Subcutaneous abdominal adipose tissue (tissue), 5 donors: ENCODE measurements at regions not wholly inside any gene's neighbourhood (a gene's known extent, or its start where the extent isn't known, plus 50 kb on each side); places are given as distances from the start of the nearest gene placed in this dataset.
"Not testable (repeated sequence)": the region's sequence is repeated elsewhere in the genome, so short reads cannot be mapped to it uniquely, and the experiment has no call there.

ENCODE experiments used
- H3K27ac ChIP-seq: one replicate; pipeline ENCODE4 v1.7.0; 2013; ENCODE audit warnings: low read depth, mild to moderate bottlenecking, inconsistent platforms, low read length, moderate library complexity
- H3K27me3 ChIP-seq, 5 donors: one replicate each; pipeline ENCODE4 v1.7.0; 2013; ENCODE audit warnings: low read length in 5 of 5, inconsistent platforms in 1 of 5; ENCODE audit not compliant: control insufficient read depth in 5 of 5, insufficient read depth in 4 of 5
- H3K36me3 ChIP-seq, 5 donors: one replicate each; pipeline ENCODE4 v1.7.0; 2013; ENCODE audit warnings: low read length in 5 of 5; ENCODE audit not compliant: control insufficient read depth in 5 of 5, insufficient read depth in 5 of 5
- H3K4me1 ChIP-seq, 5 donors: one replicate each; pipeline ENCODE4 v1.7.0; 2013; ENCODE audit warnings: low read length in 5 of 5, mild to moderate bottlenecking in 3 of 5, moderate library complexity in 1 of 5; ENCODE audit not compliant: control insufficient read depth in 5 of 5, insufficient read depth in 5 of 5
- H3K4me3 ChIP-seq, 5 donors: one replicate each; pipeline ENCODE4 v1.7.0; 2013; ENCODE audit warnings: low read length in 5 of 5, low read depth in 1 of 5
- H3K9ac ChIP-seq, 5 donors: one replicate each; pipeline ENCODE4 v1.7.0; 2013; ENCODE audit warnings: low read length in 5 of 5, mild to moderate bottlenecking in 4 of 5, moderate library complexity in 3 of 5
- H3K9me3 ChIP-seq, 5 donors: one replicate each; pipeline ENCODE4 v1.7.0; 2013; ENCODE audit warnings: low read length in 5 of 5; ENCODE audit not compliant: control insufficient read depth in 5 of 5
- donor health status: healthy.
- donor health status: healthy.
- donor health status: healthy.
- donor health status: healthy.
- donor health status: healthy.

DNA sequence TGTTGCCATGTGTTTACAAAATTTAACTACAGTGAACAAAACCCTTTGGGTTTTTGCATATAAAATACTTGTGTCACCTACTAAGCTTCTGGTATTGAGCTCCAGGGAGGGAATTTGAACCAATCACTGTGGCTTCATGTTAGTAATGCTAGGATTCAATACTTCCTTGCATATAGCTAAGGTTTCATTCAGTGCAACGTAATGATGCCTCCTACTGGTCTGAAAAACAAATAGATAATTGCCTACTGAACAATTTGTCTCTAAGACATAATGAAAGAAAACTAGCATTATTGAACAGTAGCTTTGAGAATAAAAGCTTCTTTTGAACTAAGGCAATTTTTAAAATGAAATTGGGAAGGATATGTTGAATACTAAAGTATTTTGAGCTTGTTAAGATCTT, 244.4 kb downstream of the ZWINT start:
- H3K4me1 ChIP-seq: no peaks in the 10 kb centered on the region
- no peak overlapping the region for H3K4me3 ChIP-seq
- no peak overlapping the region for H3K27ac ChIP-seq
- H3K36me3 ChIP-seq: no peaks in the 10 kb centered on the region
- H3K27me3 ChIP-seq: no peaks in the 10 kb centered on the region
- no peak overlapping the region for H3K9ac ChIP-seq
- no peaks in the 10 kb centered on the region for H3K9me3 ChIP-seq

DNA sequence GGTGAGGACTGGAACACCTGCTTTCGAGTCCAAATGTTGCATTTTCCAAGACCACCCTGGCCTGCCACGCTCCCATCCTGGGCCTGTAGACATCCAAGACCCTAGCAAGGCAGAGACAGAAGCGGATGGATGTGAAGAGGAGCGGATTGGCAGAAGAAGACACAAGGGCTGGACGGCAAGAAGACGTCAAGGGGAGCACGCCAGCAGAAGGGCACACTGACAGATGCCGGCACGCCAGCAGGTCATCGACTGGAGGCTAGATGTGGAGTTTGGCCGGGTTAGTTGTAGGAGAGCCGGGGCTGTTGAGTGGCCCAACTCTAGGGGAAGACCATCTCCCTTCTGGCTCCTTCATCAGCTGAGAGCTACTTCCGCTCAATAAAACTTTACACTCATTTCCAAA, 251.6 kb downstream of the ZWINT start:
- H3K27me3 ChIP-seq: no peaks in the 10 kb centered on the region
- no peaks in the 10 kb centered on the region for H3K36me3 ChIP-seq
- no peak overlapping the region for H3K27ac ChIP-seq

DNA sequence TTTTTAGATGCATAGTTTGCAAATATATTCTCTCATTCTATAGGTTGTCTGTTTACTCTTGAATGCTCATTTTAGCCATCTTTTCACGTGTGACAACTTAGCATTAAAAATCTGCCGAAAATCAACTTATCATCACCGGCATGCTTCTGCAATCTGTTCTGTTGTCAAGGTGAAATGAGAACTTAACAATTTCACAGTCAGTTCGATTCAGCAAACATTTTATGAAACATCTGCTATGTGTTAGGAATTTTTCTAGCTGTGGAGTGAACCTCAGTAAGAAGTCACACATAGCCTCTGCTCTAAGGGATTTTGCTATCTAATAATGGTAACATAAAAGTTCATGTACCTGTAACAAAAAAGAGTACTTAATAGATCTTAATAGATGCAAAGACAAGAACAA, 256.1 kb downstream of the ZWINT start:
- no peaks in the 10 kb centered on the region for H3K4me1 ChIP-seq
- H3K36me3 ChIP-seq: no peaks in the 10 kb centered on the region
- no peak overlapping the region for H3K9ac ChIP-seq
- H3K27ac ChIP-seq: no peak overlapping the region
- no peaks in the 10 kb centered on the region for H3K27me3 ChIP-seq
- H3K4me3 ChIP-seq: no peak overlapping the region
- peaks cover 0 to 5% (median 0%) of the 10 kb centered on the region in 5 donors for H3K9me3 ChIP-seq

More for the DNA sequence above, 251.6 kb downstream of the ZWINT start:
- Histone ChIP-seq H3K9ac (no peak overlapping the region), H3K9me3 (peaks cover 0 to 5% (median 0%) of the 10 kb centered on the region in 5 donors), H3K4me1 (no peaks in the 10 kb centered on the region), H3K4me3 (no peak overlapping the region)

DNA sequence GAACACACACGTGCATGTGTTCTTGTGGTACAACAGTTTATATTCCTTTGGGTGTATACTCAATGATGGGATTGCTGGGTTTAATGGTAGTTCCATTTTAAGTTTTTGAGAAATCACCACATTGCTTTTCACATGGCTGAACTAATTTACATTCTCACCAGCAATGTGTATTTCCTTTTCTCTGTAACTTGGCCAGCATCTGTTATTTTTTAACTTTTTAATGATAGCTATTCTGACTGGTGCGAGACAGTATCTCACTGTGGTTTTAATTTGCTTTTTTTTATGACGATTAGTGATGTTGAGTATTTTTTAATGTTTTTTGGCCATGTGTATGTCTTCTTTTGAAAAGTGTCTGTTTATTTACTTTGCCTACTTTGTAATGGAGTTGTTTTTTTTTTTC, 256.6 kb downstream of the ZWINT start:
- no peak overlapping the region for H3K27ac ChIP-seq
- no peaks in the 10 kb centered on the region for H3K27me3 ChIP-seq
- H3K9me3 ChIP-seq: peaks cover 0 to 4% (median 0%) of the 10 kb centered on the region in 5 donors
- H3K4me3 ChIP-seq: no peak overlapping the region
- H3K4me1 ChIP-seq: no peaks in the 10 kb centered on the region
- H3K36me3 ChIP-seq: no peaks in the 10 kb centered on the region
- H3K9ac ChIP-seq: no peak overlapping the region

DNA sequence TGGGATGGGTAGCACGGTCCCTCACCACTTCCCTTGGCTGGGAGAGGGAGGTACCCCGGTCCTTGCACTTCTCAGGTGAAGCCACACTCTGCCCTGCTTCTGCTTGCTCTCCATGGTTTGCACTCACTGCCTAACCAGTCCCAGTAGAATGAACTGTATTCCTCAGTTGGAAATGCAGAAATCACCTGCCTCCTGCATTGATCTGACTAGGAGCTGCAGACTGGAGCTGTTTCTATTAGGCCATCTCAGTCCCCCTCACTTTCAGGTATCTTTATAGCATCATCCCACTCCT, 264.9 kb downstream of the ZWINT start:
- Histone ChIP-seq H3K4me3 (no peak overlapping the region), H3K9me3 (peaks cover 0 to 11% (median under 1%) of the 10 kb centered on the region in 5 donors), H3K4me1 (no peaks in the 10 kb centered on the region), H3K27ac (no peak overlapping the region), H3K27me3 (no peaks in the 10 kb centered on the region), H3K36me3 (no peaks in the 10 kb centered on the region), H3K9ac (no peak overlapping the region)

DNA sequence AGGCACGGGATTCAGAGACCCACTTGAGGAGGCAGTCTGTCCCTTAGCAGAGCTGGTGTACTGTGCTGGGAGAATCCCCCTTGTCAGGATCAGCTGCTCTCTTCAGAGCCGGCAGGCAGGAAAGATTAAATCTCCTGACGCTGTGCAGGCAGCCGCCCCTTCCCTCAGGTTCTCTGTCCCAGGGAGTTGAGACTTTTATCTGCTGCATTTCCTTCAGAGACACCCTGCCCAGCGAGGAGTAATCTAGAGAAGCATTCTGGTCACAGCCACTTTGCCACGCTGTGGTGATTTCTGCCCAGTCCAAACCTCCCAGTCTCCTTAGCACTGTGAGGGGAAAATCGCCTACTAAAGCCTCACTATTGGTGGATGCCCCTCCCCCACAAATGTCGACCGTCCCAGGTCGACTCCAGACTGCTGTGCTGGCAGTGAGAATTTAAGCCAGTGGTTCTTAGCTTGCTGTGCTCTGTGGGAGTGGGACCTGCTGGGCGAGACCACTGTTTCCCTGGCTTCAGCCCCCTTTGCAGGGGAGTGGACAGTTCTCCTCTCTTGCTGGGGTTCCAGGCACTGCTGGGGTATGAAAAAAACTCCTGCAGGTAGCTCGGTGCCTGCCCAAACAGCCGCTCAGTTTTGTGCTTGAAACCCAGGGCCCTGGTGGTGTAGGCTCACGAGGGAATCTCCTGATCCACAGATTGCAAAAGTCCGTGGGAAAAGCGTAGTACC, 265.4 kb downstream of the ZWINT start:
- no peak overlapping the region for H3K9ac ChIP-seq
- H3K4me1 ChIP-seq: no peaks in the 10 kb centered on the region
- no peaks in the 10 kb centered on the region for H3K27me3 ChIP-seq
- H3K4me3 ChIP-seq: no peak overlapping the region
- no peaks in the 10 kb centered on the region for H3K36me3 ChIP-seq
- no peak overlapping the region for H3K27ac ChIP-seq
- H3K9me3 ChIP-seq: peaks cover 0 to 16% (median 3%) of the 10 kb centered on the region in 5 donors

GRCh38 chr10:56093645-56094044, 267.4 kb downstream of the ZWINT start:
- H3K9me3 ChIP-seq: peaks cover 0 to 20% (median 6%) of the 10 kb centered on the region in 5 donors
- H3K4me1 ChIP-seq, H3K9ac ChIP-seq, H3K27me3 ChIP-seq, H3K27ac ChIP-seq, H3K4me3 ChIP-seq, H3K36me3 ChIP-seq: not testable (repeated sequence)

GRCh38 chr10:56091872-56092271, 269.2 kb downstream of the ZWINT start:
- Histone ChIP-seq H3K4me3 (no peak overlapping the region), H3K9ac (no peak overlapping the region), H3K4me1 (no peaks in the 10 kb centered on the region), H3K9me3 (peaks cover 0 to 20% (median 6%) of the 10 kb centered on the region in 5 donors), H3K27me3 (no peaks in the 10 kb centered on the region), H3K27ac (no peak overlapping the region), H3K36me3 (no peaks in the 10 kb centered on the region)

DNA sequence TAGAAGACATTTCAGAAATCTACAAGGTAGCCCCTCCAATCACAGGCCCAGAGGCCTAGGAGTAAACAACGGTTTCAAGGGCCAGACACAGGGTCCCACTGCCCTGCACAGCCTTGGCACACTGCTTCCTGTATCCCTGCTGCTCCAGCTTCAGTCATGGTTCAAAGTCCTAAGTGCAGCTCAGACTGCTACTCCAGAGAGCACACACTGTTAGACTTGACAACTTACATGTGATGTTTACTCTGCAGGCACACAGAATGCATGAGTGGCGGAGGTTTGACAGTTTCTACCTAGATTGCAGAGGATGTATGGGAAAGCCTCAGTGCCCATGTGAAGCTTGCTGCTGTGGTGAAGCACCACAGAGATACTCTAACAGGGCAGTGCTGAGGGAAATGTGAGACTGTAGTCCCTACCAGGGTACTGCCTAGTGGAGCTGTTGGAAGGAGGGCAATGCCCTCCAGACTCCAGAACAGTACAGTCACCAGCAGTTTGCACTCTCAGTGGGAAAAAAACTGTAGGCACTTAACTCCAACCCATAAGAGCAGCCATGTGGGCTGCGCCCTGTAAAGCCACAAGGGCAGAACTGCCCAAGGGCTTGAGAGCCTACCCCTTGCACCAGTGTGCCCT, 270.0 kb downstream of the ZWINT start:
- Histone ChIP-seq H3K9ac (no peak overlapping the region), H3K4me3 (no peak overlapping the region), H3K27me3 (no peaks in the 10 kb centered on the region), H3K27ac (no peak overlapping the region), H3K9me3 (peaks cover 0 to 20% (median 6%) of the 10 kb centered on the region in 5 donors), H3K4me1 (no peaks in the 10 kb centered on the region), H3K36me3 (no peaks in the 10 kb centered on the region)

- Histone ChIP-seq H3K27me3 (no peaks in the 10 kb centered on the region), H3K4me3 (no peak overlapping the region), H3K9ac (no peak overlapping the region), H3K4me1 (no peaks in the 10 kb centered on the region), H3K36me3 (no peaks in the 10 kb centered on the region), H3K9me3 (peaks cover 0 to 6% (median 2%) of the 10 kb centered on the region in 5 donors), H3K27ac (no peak overlapping the region)
These were observed 275.5 kb downstream of the ZWINT start for GRCh38 chr10:56085406-56086122.
